ENCODE measurements at regions not wholly inside any gene's neighbourhood (a gene's known extent, or its start where the extent isn't known, plus 50 kb on each side); places are given as distances from the start of the nearest gene placed in this dataset.

GRCh38 chr13:28555096-28555495 is 60.2 kb upstream of the FLT1 start:
- Histone ChIP-seq H3K9me3 (no peaks in the 10 kb centered on the region), H3K4me1 (no peaks in the 10 kb centered on the region), H3K27me3 (no peaks in the 10 kb centered on the region), H3K36me3 (no peaks in the 10 kb centered on the region), H3K27ac (no peak overlapping the region), H3K4me3 (no peak overlapping the region)
- no peak for ATAC-seq
- no peak for TF ChIP-seq CTCF (IDR thresholded peaks at IDR 0.05)
- DNase-seq: no peak
- intact Hi-C loops (cut with DNase I): no loop called here

- Histone ChIP-seq H3K36me3 (no peaks in the 10 kb centered on the region), H3K27ac (no peak overlapping the region), H3K27me3 (no peaks in the 10 kb centered on the region), H3K4me1 (no peaks in the 10 kb centered on the region), H3K4me3 (no peak overlapping the region), H3K9me3 (no peaks in the 10 kb centered on the region)
- intact Hi-C loops (cut with DNase I): no loop called here
- no peak for TF ChIP-seq CTCF (IDR thresholded peaks at IDR 0.05)
- ATAC-seq (no peak), DNase-seq (no peak)
These were observed 59.0 kb upstream of the FLT1 start for GRCh38 chr13:28553971-28554370.

- Histone ChIP-seq H3K36me3 (no peaks in the 10 kb centered on the region), H3K9me3 (no peaks in the 10 kb centered on the region), H3K4me3 (no peak overlapping the region), H3K27me3 (no peaks in the 10 kb centered on the region), H3K27ac (no peak overlapping the region), H3K4me1 (no peaks in the 10 kb centered on the region)
- TF ChIP-seq CTCF (IDR thresholded peaks at IDR 0.05): no peak
- no peak for ATAC-seq
- DNase-seq: no peak
- intact Hi-C loops (cut with DNase I): no loop called here
These were observed 57.4 kb upstream of the FLT1 start for GRCh38 chr13:28552288-28552687.

- H3K9me3 ChIP-seq: no peaks in the 10 kb centered on the region
- intact Hi-C loops (cut with DNase I): no loop called here
- H3K4me3 ChIP-seq: no peak overlapping the region
- no peak overlapping the region for H3K27ac ChIP-seq
- TF ChIP-seq CTCF (IDR thresholded peaks at IDR 0.05): no peak
- DNase-seq (no peak), ATAC-seq (no peak)
- no peaks in the 10 kb centered on the region for H3K36me3 ChIP-seq
- H3K4me1 ChIP-seq: no peaks in the 10 kb centered on the region
- H3K27me3 ChIP-seq: no peaks in the 10 kb centered on the region
These were observed 56.6 kb upstream of the FLT1 start for GRCh38 chr13:28551498-28551895.

- no peaks in the 10 kb centered on the region for H3K36me3 ChIP-seq
- H3K4me1 ChIP-seq: no peaks in the 10 kb centered on the region
- intact Hi-C loops (cut with DNase I): no loop called here
- H3K4me3 ChIP-seq: no peak overlapping the region
- H3K9me3 ChIP-seq: no peaks in the 10 kb centered on the region
- no peak for DNase-seq
- no peaks in the 10 kb centered on the region for H3K27me3 ChIP-seq
- no peak for ATAC-seq
- no peak for TF ChIP-seq CTCF (IDR thresholded peaks at IDR 0.05)
- no peak overlapping the region for H3K27ac ChIP-seq
These were observed 56.0 kb upstream of the FLT1 start for GRCh38 chr13:28550721-28551497.
